ENCODE measurements at regions not wholly inside any gene's neighbourhood (a gene's known extent, or its start where the extent isn't known, plus 50 kb on each side); places are given as distances from the start of the nearest gene placed in this dataset.

- no peak for DNase-seq (ENCODE audit: low spot score)
These were observed 205.9 kb downstream of the IKZF2 start for GRCh38 chr2:212945526-212945925.

GRCh38 chr2:212943351-212943750, 208.1 kb downstream of the IKZF2 start:
- DNase-seq (ENCODE audit: low spot score), result no peak

- DNase-seq (ENCODE audit: low spot score), result no peak
These were observed 210.1 kb downstream of the IKZF2 start for GRCh38 chr2:212941361-212941760.

GRCh38 chr2:212940816-212941215, 210.6 kb downstream of the IKZF2 start:
- no peak for DNase-seq (ENCODE audit: low spot score)

GRCh38 chr2:212939777-212940531, 211.5 kb downstream of the IKZF2 start:
- no peak for DNase-seq (ENCODE audit: low spot score)

- no peak for DNase-seq (ENCODE audit: low spot score)
These were observed 213.1 kb downstream of the IKZF2 start for GRCh38 chr2:212938144-212938793.

- DNase-seq (ENCODE audit: low spot score), result no peak
These were observed 214.8 kb downstream of the IKZF2 start for GRCh38 chr2:212936572-212936971.

- no peak for DNase-seq (ENCODE audit: low spot score)
These were observed 215.7 kb downstream of the IKZF2 start for GRCh38 chr2:212935752-212936151.

- no peak for DNase-seq (ENCODE audit: low spot score)
These were observed 220.1 kb downstream of the IKZF2 start for GRCh38 chr2:212931271-212931670.

- DNase-seq (ENCODE audit: low spot score), result no peak
These were observed 220.7 kb downstream of the IKZF2 start for GRCh38 chr2:212930556-212931260.

- no peak for DNase-seq (ENCODE audit: low spot score)
These were observed 221.4 kb downstream of the IKZF2 start for GRCh38 chr2:212929971-212930370.

- DNase-seq (ENCODE audit: low spot score), result peak; percentile 39
These were observed 222.3 kb downstream of the IKZF2 start for GRCh38 chr2:212929116-212929515.

- DNase-seq (ENCODE audit: low spot score), result no peak
These were observed 222.7 kb downstream of the IKZF2 start for GRCh38 chr2:212928681-212929080.

GRCh38 chr2:212926940-212927339, 224.5 kb downstream of the IKZF2 start:
- DNase-seq (ENCODE audit: low spot score), result no peak

GRCh38 chr2:212923393-212923792, 228.0 kb downstream of the IKZF2 start:
- DNase-seq (ENCODE audit: low spot score), result no peak

- no peak for DNase-seq (ENCODE audit: low spot score)
These were observed 228.7 kb downstream of the IKZF2 start for GRCh38 chr2:212922701-212923100.

GRCh38 chr2:212921711-212922110, 229.7 kb downstream of the IKZF2 start:
- no peak for DNase-seq (ENCODE audit: low spot score)

- no peak for DNase-seq (ENCODE audit: low spot score)
These were observed 230.4 kb downstream of the IKZF2 start for GRCh38 chr2:212921061-212921460.

- DNase-seq (ENCODE audit: low spot score), result no peak
These were observed 232.2 kb downstream of the IKZF2 start for GRCh38 chr2:212919238-212919637.

- DNase-seq (ENCODE audit: low spot score), result no peak
These were observed 233.1 kb downstream of the IKZF2 start for GRCh38 chr2:212918336-212918735.

GRCh38 chr2:212915121-212915782, 236.2 kb downstream of the IKZF2 start:
- peak; percentile 17 for DNase-seq (ENCODE audit: low spot score)

GRCh38 chr2:212914392-212914791, 237.0 kb downstream of the IKZF2 start:
- no peak for DNase-seq (ENCODE audit: low spot score)
